ENCODE measurements at regions not wholly inside any gene's neighbourhood (a gene's known extent, or its start where the extent isn't known, plus 50 kb on each side); places are given as distances from the start of the nearest gene placed in this dataset.

- no peak overlapping the region for H3K27ac ChIP-seq
- H3K4me1 ChIP-seq, result no peaks in the 10 kb centered on the region
- no peaks in the 10 kb centered on the region for H3K27me3 ChIP-seq
- DNase-seq (ENCODE audit: low spot score in 2 of 2), result no peak
- H3K36me3 ChIP-seq, result no peaks in the 10 kb centered on the region
- intact Hi-C loops (cut with DNase I; ENCODE audit: low total_unique reads), result no loop called here
- no peaks in the 10 kb centered on the region for H3K9me3 ChIP-seq
- H3K4me3 ChIP-seq, result no peak overlapping the region
- no peak for TF ChIP-seq POLR2AphosphoS5 (IDR thresholded peaks at IDR 0.05)
- TF ChIP-seq, protein P1, sequence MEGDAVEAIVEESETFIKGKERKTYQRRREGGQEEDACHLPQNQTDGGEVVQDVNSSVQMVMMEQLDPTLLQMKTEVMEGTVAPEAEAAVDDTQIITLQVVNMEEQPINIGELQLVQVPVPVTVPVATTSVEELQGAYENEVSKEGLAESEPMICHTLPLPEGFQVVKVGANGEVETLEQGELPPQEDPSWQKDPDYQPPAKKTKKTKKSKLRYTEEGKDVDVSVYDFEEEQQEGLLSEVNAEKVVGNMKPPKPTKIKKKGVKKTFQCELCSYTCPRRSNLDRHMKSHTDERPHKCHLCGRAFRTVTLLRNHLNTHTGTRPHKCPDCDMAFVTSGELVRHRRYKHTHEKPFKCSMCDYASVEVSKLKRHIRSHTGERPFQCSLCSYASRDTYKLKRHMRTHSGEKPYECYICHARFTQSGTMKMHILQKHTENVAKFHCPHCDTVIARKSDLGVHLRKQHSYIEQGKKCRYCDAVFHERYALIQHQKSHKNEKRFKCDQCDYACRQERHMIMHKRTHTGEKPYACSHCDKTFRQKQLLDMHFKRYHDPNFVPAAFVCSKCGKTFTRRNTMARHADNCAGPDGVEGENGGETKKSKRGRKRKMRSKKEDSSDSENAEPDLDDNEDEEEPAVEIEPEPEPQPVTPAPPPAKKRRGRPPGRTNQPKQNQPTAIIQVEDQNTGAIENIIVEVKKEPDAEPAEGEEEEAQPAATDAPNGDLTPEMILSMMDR (IDR thresholded peaks at IDR 0.05), result no peak
- no peak for TF ChIP-seq POLR2A (IDR thresholded peaks at IDR 0.05)
Observed at GRCh38 chr6:92634561-92634960, 784.8 kb downstream of the EPHA7 start.

DNA sequence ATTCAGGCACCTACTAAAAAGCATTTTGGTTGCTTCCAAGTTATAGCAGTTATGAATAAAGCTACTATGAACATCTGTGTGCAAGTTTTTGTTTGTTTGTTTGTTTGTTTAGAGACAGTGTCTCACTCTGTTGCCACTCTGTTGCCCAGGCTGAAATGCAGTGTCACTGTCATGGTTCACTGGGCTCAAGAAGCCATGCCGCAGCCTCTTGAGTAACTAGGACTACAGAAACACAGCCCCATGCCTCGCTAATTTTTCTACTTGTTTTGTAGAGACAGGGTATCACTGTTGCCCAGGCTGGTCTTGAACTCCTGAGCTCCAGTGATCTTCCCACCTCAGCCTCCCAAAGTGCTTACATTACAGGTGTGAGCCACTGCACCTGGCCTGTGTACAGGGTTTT is 795.9 kb downstream of the EPHA7 start:
- H3K36me3 ChIP-seq, result no peaks in the 10 kb centered on the region
- DNase-seq (ENCODE audit: low spot score in 2 of 2), result no peak
- intact Hi-C loops (cut with DNase I; ENCODE audit: low total_unique reads), result no loop called here
- no peak overlapping the region for H3K27ac ChIP-seq
- H3K27me3 ChIP-seq, result no peaks in the 10 kb centered on the region
- H3K4me3 ChIP-seq, result no peak overlapping the region
- H3K9me3 ChIP-seq, result no peaks in the 10 kb centered on the region
- no peaks in the 10 kb centered on the region for H3K4me1 ChIP-seq
- no peak for TF ChIP-seq POLR2AphosphoS5 (IDR thresholded peaks at IDR 0.05)
- TF ChIP-seq POLR2A (IDR thresholded peaks at IDR 0.05), result no peak
- TF ChIP-seq, protein P1 (IDR thresholded peaks at IDR 0.05), result no peak

GRCh38 chr6:92617721-92618120 is 801.6 kb downstream of the EPHA7 start:
- Histone ChIP-seq H3K4me1 (no peaks in the 10 kb centered on the region), H3K36me3 (no peaks in the 10 kb centered on the region), H3K27me3 (no peaks in the 10 kb centered on the region), H3K4me3 (no peak overlapping the region), H3K27ac (no peak overlapping the region), H3K9me3 (peaks cover 0 to 8% of the 10 kb centered on the region in 2 donors)
- DNase-seq (ENCODE audit: low spot score in 2 of 2), result no peak
- TF ChIP-seq, protein P1 (IDR thresholded peaks at IDR 0.05), result no peak
- no peak for TF ChIP-seq POLR2AphosphoS5 (IDR thresholded peaks at IDR 0.05)
- TF ChIP-seq POLR2A (IDR thresholded peaks at IDR 0.05), result no peak
- intact Hi-C loops (cut with DNase I; ENCODE audit: low total_unique reads), result no loop called here

DNA sequence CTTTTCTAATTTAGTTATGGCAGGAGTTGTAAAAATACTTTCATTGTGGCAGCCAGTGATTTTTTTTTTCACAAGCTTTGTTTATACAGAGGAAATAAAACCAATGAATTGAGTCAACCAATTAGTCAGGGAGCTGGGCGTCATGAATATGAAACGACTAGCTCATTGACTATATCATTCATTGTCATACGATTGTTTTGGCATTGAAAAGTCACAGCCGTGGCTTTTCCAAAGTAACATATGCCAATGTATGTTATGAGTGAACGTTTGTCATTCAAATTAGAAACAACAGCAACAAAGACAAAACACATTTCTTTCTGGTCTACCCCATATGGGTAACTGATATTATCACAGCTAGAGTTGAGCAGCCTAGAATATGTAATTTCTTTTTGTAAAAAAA is 810.6 kb downstream of the EPHA7 start:
- Histone ChIP-seq H3K9me3 (peaks cover 0 to 14% of the 10 kb centered on the region in 2 donors), H3K4me3 (no peak overlapping the region), H3K27me3 (no peaks in the 10 kb centered on the region), H3K36me3 (no peaks in the 10 kb centered on the region), H3K27ac (no peak overlapping the region), H3K4me1 (no peaks in the 10 kb centered on the region)
- intact Hi-C loops (cut with DNase I; ENCODE audit: low total_unique reads), result no loop called here
- no peak for DNase-seq (ENCODE audit: low spot score in 2 of 2)
- TF ChIP-seq POLR2A (IDR thresholded peaks at IDR 0.05), result no peak
- no peak for TF ChIP-seq POLR2AphosphoS5 (IDR thresholded peaks at IDR 0.05)
- TF ChIP-seq, protein P1 (IDR thresholded peaks at IDR 0.05), result no peak

DNA sequence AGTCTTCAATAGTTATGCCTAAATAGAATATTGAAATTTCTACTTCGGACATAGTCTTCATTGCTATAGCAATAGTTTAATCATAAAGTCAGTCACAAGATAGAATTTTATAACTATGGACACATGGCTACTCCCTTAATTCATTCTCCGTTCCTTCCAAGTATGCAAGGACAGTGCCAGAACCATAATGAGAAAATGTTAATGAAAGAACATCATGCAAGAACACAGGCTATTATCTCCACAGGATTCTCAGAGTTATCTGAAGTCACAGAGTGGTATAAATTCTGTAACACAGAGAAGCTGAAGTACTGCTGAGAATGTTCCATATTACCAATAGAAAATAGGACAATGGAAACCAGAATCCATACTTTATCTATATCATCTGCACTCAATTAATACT is 826.2 kb downstream of the EPHA7 start:
- no peak for DNase-seq (ENCODE audit: low spot score in 2 of 2)
- Histone ChIP-seq H3K4me3 (no peak overlapping the region), H3K4me1 (no peaks in the 10 kb centered on the region), H3K9me3 (no peaks in the 10 kb centered on the region), H3K36me3 (no peaks in the 10 kb centered on the region), H3K27me3 (no peaks in the 10 kb centered on the region), H3K27ac (no peak overlapping the region)
- TF ChIP-seq, protein P1 (IDR thresholded peaks at IDR 0.05), result no peak
- no peak for TF ChIP-seq POLR2AphosphoS5 (IDR thresholded peaks at IDR 0.05)
- no peak for TF ChIP-seq POLR2A (IDR thresholded peaks at IDR 0.05)
- intact Hi-C loops (cut with DNase I; ENCODE audit: low total_unique reads), result no loop called here

All from breast epithelium (tissue), 4 donors.